ENCODE measurements at regions not wholly inside any gene's neighbourhood (a gene's known extent, or its start where the extent isn't known, plus 50 kb on each side); places are given as distances from the start of the nearest gene placed in this dataset.

DNA sequence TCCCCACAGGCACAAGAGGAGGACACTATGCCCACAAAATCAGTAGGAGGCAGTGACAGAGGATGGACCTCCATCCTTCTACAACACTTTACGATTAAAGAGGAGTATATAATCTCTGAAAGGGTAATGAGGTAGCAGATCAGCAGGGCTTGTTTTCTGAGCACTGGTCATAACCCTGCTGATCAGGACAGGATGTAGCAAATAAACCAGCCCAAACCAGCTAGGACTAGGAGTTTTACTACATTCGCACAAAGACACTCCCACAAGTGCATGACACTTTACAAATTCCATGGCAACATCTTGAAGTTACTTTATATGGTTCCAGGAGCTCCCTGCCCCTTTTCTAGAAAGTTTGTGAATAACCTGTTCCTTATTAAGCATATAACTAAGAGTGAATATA lies 73.3 kb upstream of the CHD6 start:
- Histone ChIP-seq H3K4me3 (replicated peaks in 1 of 2; ENCODE audit: low read depth in 1 of 2, low read length in 2 of 2) (no peak overlapping the region), H3K36me3 (ENCODE audit: control insufficient read depth in 1 of 2, insufficient read depth in 2 of 2, low read length in 2 of 2) (no peaks in the 10 kb centered on the region), H3K79me2 (ENCODE audit: insufficient read depth, low read length) (no peaks in the 10 kb centered on the region), H3K9me3 (ENCODE audit: control insufficient read depth in 1 of 2, insufficient read depth in 1 of 2, low read depth in 1 of 2, low read length in 2 of 2) (no peaks in the 10 kb centered on the region), H3K27me3 (ENCODE audit: insufficient read depth, low read length) (no peaks in the 10 kb centered on the region), H3K4me1 (ENCODE audit: control insufficient read depth in 1 of 2, insufficient read depth in 2 of 2, low read length in 2 of 2) (peaks cover 5 to 13% of the 10 kb centered on the region in 2 experiments; a peak in 3 of 4 replicates), H2AFZ (ENCODE audit: low read depth, low read length, poor library complexity, severe bottlenecking) (no peak overlapping the region), H3K9me2 (ENCODE audit: insufficient read depth) (no peaks in the 10 kb centered on the region), H3K27ac (ENCODE audit: low read depth, low read length) (no peak overlapping the region), H4K20me1 (ENCODE audit: insufficient read depth) (no peaks in the 10 kb centered on the region), H3K9ac (ENCODE audit: low read length) (no peak overlapping the region), H3K4me2 (ENCODE audit: low read length) (no peak overlapping the region)
- RAD21 ChIA-PET (ENCODE audit: low non-redundant PET in 1 of 2, low total read pairs in 2 of 2, uncharacterized antibody in 2 of 2, unreplicated experiment in 2 of 2) = no interaction called here
- BruUV-seq (replicated peaks) = no TSS peak
- TF ChIP-seq JUND (IDR thresholded peaks at IDR 0.05) (no peak), SP1 (IDR thresholded peaks at IDR 0.05; ENCODE audit: low read depth) (no peak)
- ATAC-seq (no peak), DNase-seq (ENCODE audit: low read depth, low spot score) (no peak)
- CTCF ChIA-PET = no interaction called here
- intact Hi-C loops (cut with micrococcal nuclease) = no loop called here
- POLR2A ChIA-PET = no interaction called here

- intact Hi-C loops (cut with micrococcal nuclease) = no loop called here
- no peaks in the 10 kb centered on the region for H3K79me2 ChIP-seq (ENCODE audit: insufficient read depth, low read length)
- peaks cover 5 to 13% of the 10 kb centered on the region in 2 experiments; a peak in 3 of 4 replicates for H3K4me1 ChIP-seq (ENCODE audit: control insufficient read depth in 1 of 2, insufficient read depth in 2 of 2, low read length in 2 of 2)
- POLR2A ChIA-PET = no interaction called here
- H3K4me3 ChIP-seq (replicated peaks in 1 of 2; ENCODE audit: low read depth in 1 of 2, low read length in 2 of 2) = no peak overlapping the region
- RAD21 ChIA-PET (ENCODE audit: low non-redundant PET in 1 of 2, low total read pairs in 2 of 2, uncharacterized antibody in 2 of 2, unreplicated experiment in 2 of 2) = no interaction called here
- BruUV-seq (replicated peaks) = no TSS peak
- H3K27ac ChIP-seq (ENCODE audit: low read depth, low read length) = no peak overlapping the region
- DNase-seq (ENCODE audit: low read depth, low spot score) = no peak
- H3K4me2 ChIP-seq (ENCODE audit: low read length) = no peak overlapping the region
- H3K9me2 ChIP-seq (ENCODE audit: insufficient read depth) = no peaks in the 10 kb centered on the region
- H3K36me3 ChIP-seq (ENCODE audit: control insufficient read depth in 1 of 2, insufficient read depth in 2 of 2, low read length in 2 of 2) = no peaks in the 10 kb centered on the region
- H2AFZ ChIP-seq (ENCODE audit: low read depth, low read length, poor library complexity, severe bottlenecking) = no peak overlapping the region
- ATAC-seq = no peak
- H3K27me3 ChIP-seq (ENCODE audit: insufficient read depth, low read length) = no peaks in the 10 kb centered on the region
- H3K9ac ChIP-seq (ENCODE audit: low read length) = no peak overlapping the region
- H3K9me3 ChIP-seq (ENCODE audit: control insufficient read depth in 1 of 2, insufficient read depth in 1 of 2, low read depth in 1 of 2, low read length in 2 of 2) = no peaks in the 10 kb centered on the region
- CTCF ChIA-PET = no interaction called here
- no peaks in the 10 kb centered on the region for H4K20me1 ChIP-seq (ENCODE audit: insufficient read depth)
- TF ChIP-seq SP1 (IDR thresholded peaks at IDR 0.05; ENCODE audit: low read depth) (no peak), EGR1 (IDR thresholded peaks at IDR 0.05; ENCODE audit: low read depth) (no peak), POLR2A (IDR thresholded peaks at IDR 0.05; ENCODE audit: borderline replicate concordance, extremely low read depth, insufficient read depth, insufficient read length) (no peak), ELF1 (IDR thresholded peaks at IDR 0.05; ENCODE audit: borderline replicate concordance, low read depth) (no peak), FOSL1 (IDR thresholded peaks at IDR 0.05; ENCODE audit: low read depth) (no peak), SRF (IDR thresholded peaks at IDR 0.05; ENCODE audit: low read depth) (no peak), ZNF274 (IDR thresholded peaks at IDR 0.05; ENCODE audit: low read depth, low read length) (no peak), YY1 (IDR thresholded peaks at IDR 0.05; ENCODE audit: extremely low read depth, insufficient replicate concordance, low read depth, low read length) (no peak), CBX3 (IDR thresholded peaks at IDR 0.05; ENCODE audit: low read depth) (no peak), POLR2AphosphoS5 (IDR thresholded peaks at IDR 0.05; ENCODE audit: low read depth, low read length) (no peak), JUND (IDR thresholded peaks at IDR 0.05) (no peak), EZH2phosphoT487 (IDR thresholded peaks at IDR 0.05; ENCODE audit: borderline replicate concordance) (no peak)
- TF ChIP-seq, protein P1, sequence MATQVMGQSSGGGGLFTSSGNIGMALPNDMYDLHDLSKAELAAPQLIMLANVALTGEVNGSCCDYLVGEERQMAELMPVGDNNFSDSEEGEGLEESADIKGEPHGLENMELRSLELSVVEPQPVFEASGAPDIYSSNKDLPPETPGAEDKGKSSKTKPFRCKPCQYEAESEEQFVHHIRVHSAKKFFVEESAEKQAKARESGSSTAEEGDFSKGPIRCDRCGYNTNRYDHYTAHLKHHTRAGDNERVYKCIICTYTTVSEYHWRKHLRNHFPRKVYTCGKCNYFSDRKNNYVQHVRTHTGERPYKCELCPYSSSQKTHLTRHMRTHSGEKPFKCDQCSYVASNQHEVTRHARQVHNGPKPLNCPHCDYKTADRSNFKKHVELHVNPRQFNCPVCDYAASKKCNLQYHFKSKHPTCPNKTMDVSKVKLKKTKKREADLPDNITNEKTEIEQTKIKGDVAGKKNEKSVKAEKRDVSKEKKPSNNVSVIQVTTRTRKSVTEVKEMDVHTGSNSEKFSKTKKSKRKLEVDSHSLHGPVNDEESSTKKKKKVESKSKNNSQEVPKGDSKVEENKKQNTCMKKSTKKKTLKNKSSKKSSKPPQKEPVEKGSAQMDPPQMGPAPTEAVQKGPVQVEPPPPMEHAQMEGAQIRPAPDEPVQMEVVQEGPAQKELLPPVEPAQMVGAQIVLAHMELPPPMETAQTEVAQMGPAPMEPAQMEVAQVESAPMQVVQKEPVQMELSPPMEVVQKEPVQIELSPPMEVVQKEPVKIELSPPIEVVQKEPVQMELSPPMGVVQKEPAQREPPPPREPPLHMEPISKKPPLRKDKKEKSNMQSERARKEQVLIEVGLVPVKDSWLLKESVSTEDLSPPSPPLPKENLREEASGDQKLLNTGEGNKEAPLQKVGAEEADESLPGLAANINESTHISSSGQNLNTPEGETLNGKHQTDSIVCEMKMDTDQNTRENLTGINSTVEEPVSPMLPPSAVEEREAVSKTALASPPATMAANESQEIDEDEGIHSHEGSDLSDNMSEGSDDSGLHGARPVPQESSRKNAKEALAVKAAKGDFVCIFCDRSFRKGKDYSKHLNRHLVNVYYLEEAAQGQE (IDR thresholded peaks at IDR 0.05; ENCODE audit: low read depth) = no peak
- TF ChIP-seq, protein P2, sequence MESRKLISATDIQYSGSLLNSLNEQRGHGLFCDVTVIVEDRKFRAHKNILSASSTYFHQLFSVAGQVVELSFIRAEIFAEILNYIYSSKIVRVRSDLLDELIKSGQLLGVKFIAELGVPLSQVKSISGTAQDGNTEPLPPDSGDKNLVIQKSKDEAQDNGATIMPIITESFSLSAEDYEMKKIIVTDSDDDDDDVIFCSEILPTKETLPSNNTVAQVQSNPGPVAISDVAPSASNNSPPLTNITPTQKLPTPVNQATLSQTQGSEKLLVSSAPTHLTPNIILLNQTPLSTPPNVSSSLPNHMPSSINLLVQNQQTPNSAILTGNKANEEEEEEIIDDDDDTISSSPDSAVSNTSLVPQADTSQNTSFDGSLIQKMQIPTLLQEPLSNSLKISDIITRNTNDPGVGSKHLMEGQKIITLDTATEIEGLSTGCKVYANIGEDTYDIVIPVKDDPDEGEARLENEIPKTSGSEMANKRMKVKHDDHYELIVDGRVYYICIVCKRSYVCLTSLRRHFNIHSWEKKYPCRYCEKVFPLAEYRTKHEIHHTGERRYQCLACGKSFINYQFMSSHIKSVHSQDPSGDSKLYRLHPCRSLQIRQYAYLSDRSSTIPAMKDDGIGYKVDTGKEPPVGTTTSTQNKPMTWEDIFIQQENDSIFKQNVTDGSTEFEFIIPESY (IDR thresholded peaks at IDR 0.05; ENCODE audit: extremely low read depth, insufficient replicate concordance, low read length) = no peak
Observed at GRCh38 chr20:41690702-41691101, 72.5 kb upstream of the CHD6 start.
